ENCODE measurements at regions not wholly inside any gene's neighbourhood (a gene's known extent, or its start where the extent isn't known, plus 50 kb on each side); places are given as distances from the start of the nearest gene placed in this dataset.

GRCh38 chr6:22081709-22082108 lies 215.1 kb downstream of the PRL start:
- Histone ChIP-seq H3K27ac (no peak overlapping the region), H3K27me3 (no peaks in the 10 kb centered on the region), H3K4me1 (no peaks in the 10 kb centered on the region), H3K4me3 (no peak overlapping the region), H3K9me3 (peaks cover 0 to 3% (median 0%) of the 10 kb centered on the region in 12 donors), H3K36me3 (no peaks in the 10 kb centered on the region)
- 90 to 95% (median 94%) methylated on average over 4 of the region's 4 CpGs for WGBS, 4 donors
- DNase-seq (no peak), ATAC-seq (no peak)
- no peak for TF ChIP-seq CTCF (IDR thresholded peaks at IDR 0.05)
- TF ChIP-seq POLR2A (IDR thresholded peaks at IDR 0.05) = no peak
- intact Hi-C loops (cut with DNase I) = no loop called here

GRCh38 chr6:22082218-22082617 lies 214.6 kb downstream of the PRL start:
- intact Hi-C loops (cut with DNase I) = no loop called here
- peaks cover 0 to 3% (median 0%) of the 10 kb centered on the region in 12 donors for H3K9me3 ChIP-seq
- ATAC-seq = no peak
- no peaks in the 10 kb centered on the region for H3K27me3 ChIP-seq
- H3K27ac ChIP-seq = no peak overlapping the region
- 75 to 84% (median 80%) methylated on average over 3 of the region's 3 CpGs for WGBS, 4 donors
- no peaks in the 10 kb centered on the region for H3K4me1 ChIP-seq
- TF ChIP-seq CTCF (IDR thresholded peaks at IDR 0.05) (no peak), POLR2A (IDR thresholded peaks at IDR 0.05) (no peak)
- no peak for DNase-seq
- no peak overlapping the region for H3K4me3 ChIP-seq
- no peaks in the 10 kb centered on the region for H3K36me3 ChIP-seq

GRCh38 chr6:22083119-22083518 lies 213.7 kb downstream of the PRL start:
- no peak for ATAC-seq
- no peaks in the 10 kb centered on the region for H3K4me1 ChIP-seq
- no peak overlapping the region for H3K4me3 ChIP-seq
- H3K27me3 ChIP-seq = no peaks in the 10 kb centered on the region
- H3K9me3 ChIP-seq = peaks cover 0 to 3% (median 0%) of the 10 kb centered on the region in 12 donors
- WGBS, 4 donors = 73 to 81% (median 78%) methylated on average over 1 of the region's 1 CpG
- H3K27ac ChIP-seq = no peak overlapping the region
- DNase-seq = no peak
- no peak for TF ChIP-seq CTCF (IDR thresholded peaks at IDR 0.05)
- TF ChIP-seq POLR2A (IDR thresholded peaks at IDR 0.05) = no peak
- intact Hi-C loops (cut with DNase I) = no loop called here
- H3K36me3 ChIP-seq = no peaks in the 10 kb centered on the region

- H3K4me3 ChIP-seq = no peak overlapping the region
- no peak for ATAC-seq
- no peaks in the 10 kb centered on the region for H3K4me1 ChIP-seq
- DNase-seq = no peak
- intact Hi-C loops (cut with DNase I) = no loop called here
- no peaks in the 10 kb centered on the region for H3K36me3 ChIP-seq
- WGBS, 4 donors = 65 to 74% (median 71%) methylated on average over 9 of the region's 9 CpGs
- H3K9me3 ChIP-seq = peaks cover 0 to 3% (median 0%) of the 10 kb centered on the region in 12 donors
- no peaks in the 10 kb centered on the region for H3K27me3 ChIP-seq
- H3K27ac ChIP-seq = no peak overlapping the region
- TF ChIP-seq CTCF (IDR thresholded peaks at IDR 0.05) (no peak), POLR2A (IDR thresholded peaks at IDR 0.05) (no peak)
Observed at GRCh38 chr6:22087960-22088706, 208.7 kb downstream of the PRL start.

Data from heart left ventricle (tissue), 16 donors.